Kidney epithelial cell (primary cell): ENCODE measurements at regions not wholly inside any gene's neighbourhood (a gene's known extent, or its start where the extent isn't known, plus 50 kb on each side); places are given as distances from the start of the nearest gene placed in this dataset.
"Not testable (repeated sequence)": the region's sequence is repeated elsewhere in the genome, so short reads cannot be mapped to it uniquely, and the experiment has no call there.

Experiments
- DNase-seq: peaks from one replicate; pipeline ENCODE4 v3.0.0-alpha.2; 2010; ENCODE audit warnings: low read depth
- H3K27me3 ChIP-seq: 2 replicates; pipeline ENCODE4 v1.6.0; 2011; ENCODE audit warnings: low read length; ENCODE audit not compliant: control insufficient read depth, insufficient read depth
- H3K36me3 ChIP-seq: 2 replicates; pipeline ENCODE4 v1.5.1; 2011; ENCODE audit warnings: low read length; ENCODE audit not compliant: control insufficient read depth, insufficient read depth
- H3K4me3 ChIP-seq: 2 replicates; pipeline ENCODE4 v1.5.1; 2011; ENCODE audit warnings: low read depth, mild to moderate bottlenecking, control low read depth, low read length
- TF ChIP-seq, protein P1 (sequence below): IDR thresholded peaks from 2 replicates; pipeline ENCODE4 v1.5.1; 2011; ENCODE audit warnings: mild to moderate bottlenecking, moderate library complexity, low read length, control low read depth, inconsistent platforms; ENCODE audit not compliant: insufficient read depth, poor library complexity, severe bottlenecking

- Histone ChIP-seq H3K36me3 (no peaks in the 10 kb centered on the region), H3K27me3 (no peaks in the 10 kb centered on the region), H3K4me3 (no peak overlapping the region)
- TF ChIP-seq, protein P1, sequence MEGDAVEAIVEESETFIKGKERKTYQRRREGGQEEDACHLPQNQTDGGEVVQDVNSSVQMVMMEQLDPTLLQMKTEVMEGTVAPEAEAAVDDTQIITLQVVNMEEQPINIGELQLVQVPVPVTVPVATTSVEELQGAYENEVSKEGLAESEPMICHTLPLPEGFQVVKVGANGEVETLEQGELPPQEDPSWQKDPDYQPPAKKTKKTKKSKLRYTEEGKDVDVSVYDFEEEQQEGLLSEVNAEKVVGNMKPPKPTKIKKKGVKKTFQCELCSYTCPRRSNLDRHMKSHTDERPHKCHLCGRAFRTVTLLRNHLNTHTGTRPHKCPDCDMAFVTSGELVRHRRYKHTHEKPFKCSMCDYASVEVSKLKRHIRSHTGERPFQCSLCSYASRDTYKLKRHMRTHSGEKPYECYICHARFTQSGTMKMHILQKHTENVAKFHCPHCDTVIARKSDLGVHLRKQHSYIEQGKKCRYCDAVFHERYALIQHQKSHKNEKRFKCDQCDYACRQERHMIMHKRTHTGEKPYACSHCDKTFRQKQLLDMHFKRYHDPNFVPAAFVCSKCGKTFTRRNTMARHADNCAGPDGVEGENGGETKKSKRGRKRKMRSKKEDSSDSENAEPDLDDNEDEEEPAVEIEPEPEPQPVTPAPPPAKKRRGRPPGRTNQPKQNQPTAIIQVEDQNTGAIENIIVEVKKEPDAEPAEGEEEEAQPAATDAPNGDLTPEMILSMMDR, result no peak
- DNase-seq, result no peak
Measured at GRCh38 chr1:115526900-115527299, 114.9 kb upstream of the VANGL1 start.

- Histone ChIP-seq H3K4me3 (no peak overlapping the region), H3K36me3 (no peaks in the 10 kb centered on the region), H3K27me3 (no peaks in the 10 kb centered on the region)
- DNase-seq, result no peak
- TF ChIP-seq, protein P1, result no peak
Measured at GRCh38 chr1:115524236-115524635, 117.5 kb upstream of the VANGL1 start.

DNA sequence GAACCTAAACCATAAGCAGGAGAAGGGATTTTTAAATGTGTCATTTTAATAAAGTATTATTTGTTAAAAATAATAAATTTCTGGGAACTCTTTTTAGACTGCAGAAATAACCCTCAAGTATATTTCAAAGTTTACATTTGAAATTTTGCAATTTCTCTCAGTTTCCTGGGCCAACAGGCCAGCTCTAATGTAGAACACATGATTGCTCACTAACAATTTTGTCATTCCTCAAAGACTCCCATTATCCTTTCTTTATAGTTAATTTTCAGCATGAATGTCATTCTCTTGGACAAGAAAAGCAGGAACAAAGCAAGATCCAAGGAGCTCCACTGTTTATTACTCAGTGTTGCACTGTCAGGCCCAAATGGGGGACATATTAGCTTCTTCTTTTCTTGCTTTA is 119.4 kb upstream of the VANGL1 start:
- no peak for DNase-seq
- H3K4me3 ChIP-seq, result no peak overlapping the region
- TF ChIP-seq, protein P1, result no peak
- no peaks in the 10 kb centered on the region for H3K27me3 ChIP-seq
- no peaks in the 10 kb centered on the region for H3K36me3 ChIP-seq

GRCh38 chr1:115515270-115515669 is 126.5 kb upstream of the VANGL1 start:
- Histone ChIP-seq H3K27me3 (no peaks in the 10 kb centered on the region), H3K4me3 (no peak overlapping the region), H3K36me3 (no peaks in the 10 kb centered on the region)
- TF ChIP-seq, protein P1, result no peak
- no peak for DNase-seq

DNA sequence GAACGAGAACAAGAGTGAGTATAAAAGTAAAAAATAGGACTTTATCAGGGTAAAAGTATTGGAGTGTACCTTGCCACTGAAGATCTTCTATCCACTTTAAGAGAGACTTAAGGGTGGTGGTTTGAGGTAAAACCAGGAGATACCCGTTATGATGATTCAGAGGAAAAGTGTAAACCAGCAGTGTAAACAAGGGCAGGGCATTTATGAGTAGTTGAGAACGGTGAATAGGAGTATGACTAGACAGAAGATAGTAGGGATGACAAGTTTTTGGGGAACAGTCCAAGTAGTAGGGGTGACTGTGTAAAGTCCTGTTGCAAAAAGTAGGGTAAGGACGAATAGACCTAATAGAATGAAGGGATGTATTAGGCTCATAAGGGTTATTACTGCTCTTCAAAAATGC is 131.5 kb upstream of the VANGL1 start:
- DNase-seq, H3K4me3 ChIP-seq, H3K36me3 ChIP-seq, H3K27me3 ChIP-seq: not testable (repeated sequence)

- Histone ChIP-seq H3K27me3 (no peaks in the 10 kb centered on the region), H3K36me3 (no peaks in the 10 kb centered on the region), H3K4me3 (no peak overlapping the region)
- TF ChIP-seq, protein P1, result no peak
- no peak for DNase-seq
Measured at GRCh38 chr1:115507901-115508300, 133.9 kb upstream of the VANGL1 start.
